OCI-LY1 (cell line): ENCODE measurements at regions not wholly inside any gene's neighbourhood (a gene's known extent, or its start where the extent isn't known, plus 50 kb on each side); places are given as distances from the start of the nearest gene placed in this dataset.

Experiments used
- H2AFZ ChIP-seq: fragments of 200-600 bp; sonication (generic), shearing (Covaris generic); 2 replicates; pipeline ENCODE4 v1.6.0; 2014; ENCODE audit warnings: antibody characterized with exemption, mild to moderate bottlenecking, low read length
- H3F3A ChIP-seq: fragments of 200-600 bp; sonication (generic), shearing (Covaris generic); 2 replicates; pipeline ENCODE4 v1.6.0; 2014; ENCODE audit warnings: mild to moderate bottlenecking, antibody characterized with exemption, low read length, moderate library complexity; ENCODE audit not compliant: insufficient read depth
- H3K27ac ChIP-seq: fragments of 200-600 bp; sonication (generic); 2 replicates; pipeline ENCODE4 v1.5.1; 2014; ENCODE audit warnings: low read length, mixed run types, mild to moderate bottlenecking, low read depth; ENCODE audit not compliant: poor library complexity, severe bottlenecking
- H3K27me3 ChIP-seq: fragments of 200-600 bp; sonication (generic); 2 replicates; pipeline ENCODE4 v1.6.0; 2014; ENCODE audit warnings: antibody characterized with exemption, mild to moderate bottlenecking, low read length, moderate library complexity; ENCODE audit not compliant: insufficient read depth
- H3K36me3 ChIP-seq: fragments of 200-600 bp; sonication (generic); 2 replicates; pipeline ENCODE4 v1.6.1; 2014; ENCODE audit warnings: mild to moderate bottlenecking, antibody characterized with exemption, low read length, moderate library complexity, mixed read lengths; ENCODE audit not compliant: insufficient read depth
- H3K4me1 ChIP-seq: fragments of 200-600 bp; sonication (generic); 2 replicates; pipeline ENCODE4 v1.5.1; 2014; ENCODE audit warnings: mild to moderate bottlenecking, low read length, moderate library complexity; ENCODE audit not compliant: insufficient read depth, severe bottlenecking
- H3K4me2 ChIP-seq: fragments of 200-600 bp; sonication (generic), shearing (Covaris generic); 2 replicates; pipeline ENCODE4 v1.6.1; 2014; ENCODE audit warnings: low read length
- H3K4me3 ChIP-seq: fragments of 200-600 bp; sonication (generic); 2 replicates; pipeline ENCODE4 v1.5.1; 2014; ENCODE audit warnings: low read length, low read depth, mild to moderate bottlenecking, mixed read lengths; ENCODE audit not compliant: poor library complexity, severe bottlenecking
- H3K79me2 ChIP-seq: fragments of 200-600 bp; shearing (Covaris generic); 2 replicates; pipeline ENCODE4 v1.6.1; 2016; ENCODE audit warnings: mixed run types, low read length, mixed read lengths; ENCODE audit not compliant: insufficient read depth
- H3K9ac ChIP-seq: fragments of 200-600 bp; sonication (generic), shearing (Covaris generic); 2 replicates; pipeline ENCODE4 v1.6.1; 2014; ENCODE audit warnings: mild to moderate bottlenecking, low read length, mixed read lengths
- H3K9me2 ChIP-seq: fragments of 200-600 bp; sonication (generic), shearing (Covaris generic); 2 replicates; pipeline ENCODE4 v1.6.1; 2014; ENCODE audit warnings: low read depth, mild to moderate bottlenecking, low read length, mixed read lengths
- H3K9me3 ChIP-seq: fragments of 200-600 bp; shearing (Covaris generic); 2 replicates; pipeline ENCODE4 v1.6.1; 2014; ENCODE audit warnings: low read length, mixed read lengths
- H4K20me1 ChIP-seq: fragments of 200-600 bp; sonication (generic), shearing (Covaris generic); 2 replicates; pipeline ENCODE4 v1.6.0; 2016; ENCODE audit warnings: mild to moderate bottlenecking, low read length; ENCODE audit not compliant: insufficient read depth
- CTCF ChIP-seq: fragments of 200-600 bp; sonication (generic), shearing (Covaris generic); IDR thresholded peaks from 2 replicates; pipeline ENCODE4 v1.5.1; 2017; ENCODE audit warnings: mild to moderate bottlenecking, antibody characterized with exemption, low read length, moderate library complexity, mixed read lengths
- EZH2 ChIP-seq: fragments of 200-600 bp; sonication (generic), shearing (Covaris generic); IDR thresholded peaks from 2 replicates; pipeline ENCODE4 v1.8.0; 2017; ENCODE audit warnings: borderline replicate concordance, mixed run types, mild to moderate bottlenecking, antibody characterized with exemption, low read length, moderate library complexity, mixed read lengths

- H3K79me2 ChIP-seq = no peaks in the 10 kb centered on the region
- TF ChIP-seq CTCF (no peak), EZH2 (no peak)
- H3K4me1 ChIP-seq = no peaks in the 10 kb centered on the region
- no peak overlapping the region for H2AFZ ChIP-seq
- no peaks in the 10 kb centered on the region for H4K20me1 ChIP-seq
- no peak overlapping the region for H3K4me3 ChIP-seq
- no peak overlapping the region for H3K9ac ChIP-seq
- H3K9me2 ChIP-seq = no peaks in the 10 kb centered on the region
- peaks cover 6% of the 10 kb centered on the region; the same call in 1 of the 2 replicates for H3K27me3 ChIP-seq
- H3K9me3 ChIP-seq = no peaks in the 10 kb centered on the region
- no peaks in the 10 kb centered on the region for H3K36me3 ChIP-seq
- no peak overlapping the region for H3K4me2 ChIP-seq
- H3K27ac ChIP-seq = no peak overlapping the region
- H3F3A ChIP-seq = no peaks in the 10 kb centered on the region
Measured at GRCh38 chr6:157727629-157728182, 95.3 kb upstream of the SNX9 start.

- H3K4me1 ChIP-seq = no peaks in the 10 kb centered on the region
- H3K9me2 ChIP-seq = no peaks in the 10 kb centered on the region
- no peak overlapping the region for H3K27ac ChIP-seq
- H3K4me2 ChIP-seq = no peak overlapping the region
- no peaks in the 10 kb centered on the region for H3K79me2 ChIP-seq
- H3K36me3 ChIP-seq = no peaks in the 10 kb centered on the region
- no peak for TF ChIP-seq EZH2
- no peak for TF ChIP-seq CTCF
- no peak overlapping the region for H2AFZ ChIP-seq
- H3K4me3 ChIP-seq = no peak overlapping the region
- H3K27me3 ChIP-seq = peaks cover 6% of the 10 kb centered on the region; the same call in 1 of the 2 replicates
- H3K9me3 ChIP-seq = no peaks in the 10 kb centered on the region
- no peaks in the 10 kb centered on the region for H4K20me1 ChIP-seq
- no peak overlapping the region for H3K9ac ChIP-seq
- H3F3A ChIP-seq = no peaks in the 10 kb centered on the region
Measured at GRCh38 chr6:157728183-157728881, 94.7 kb upstream of the SNX9 start.

DNA sequence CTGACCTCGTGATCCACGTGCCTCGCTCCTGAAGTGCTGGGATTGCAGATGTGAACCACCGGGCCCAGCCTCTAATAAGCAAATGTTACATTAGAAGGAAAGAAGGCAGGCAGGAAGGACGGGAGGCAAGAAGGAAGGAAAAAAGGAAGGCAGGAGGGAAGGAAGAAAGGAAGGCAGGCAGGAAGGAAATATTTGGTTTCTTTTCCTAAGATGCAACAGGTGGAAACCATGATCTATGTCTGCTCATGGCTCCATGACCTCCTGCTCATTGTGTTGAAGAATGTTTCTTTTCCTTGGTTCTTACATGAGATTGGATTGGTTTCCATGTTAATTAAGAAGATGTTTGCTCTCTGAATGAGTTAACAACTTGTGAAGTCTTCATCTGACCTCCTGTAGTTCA is 91.8 kb upstream of the SNX9 start:
- no peaks in the 10 kb centered on the region for H3K79me2 ChIP-seq
- H3K4me3 ChIP-seq = no peak overlapping the region
- no peaks in the 10 kb centered on the region for H3K27me3 ChIP-seq
- no peaks in the 10 kb centered on the region for H3K4me1 ChIP-seq
- TF ChIP-seq EZH2 (no peak), CTCF (no peak)
- no peaks in the 10 kb centered on the region for H4K20me1 ChIP-seq
- no peaks in the 10 kb centered on the region for H3K9me3 ChIP-seq
- H3K27ac ChIP-seq = no peak overlapping the region
- H3F3A ChIP-seq = no peaks in the 10 kb centered on the region
- no peak overlapping the region for H2AFZ ChIP-seq
- H3K36me3 ChIP-seq = no peaks in the 10 kb centered on the region
- no peak overlapping the region for H3K9ac ChIP-seq
- H3K9me2 ChIP-seq = no peaks in the 10 kb centered on the region
- no peak overlapping the region for H3K4me2 ChIP-seq
